ENCODE measurements at regions not wholly inside any gene's neighbourhood (a gene's known extent, or its start where the extent isn't known, plus 50 kb on each side); places are given as distances from the start of the nearest gene placed in this dataset.
"Not testable (repeated sequence)": the region's sequence is repeated elsewhere in the genome, so short reads cannot be mapped to it uniquely, and the experiment has no call there.

DNA sequence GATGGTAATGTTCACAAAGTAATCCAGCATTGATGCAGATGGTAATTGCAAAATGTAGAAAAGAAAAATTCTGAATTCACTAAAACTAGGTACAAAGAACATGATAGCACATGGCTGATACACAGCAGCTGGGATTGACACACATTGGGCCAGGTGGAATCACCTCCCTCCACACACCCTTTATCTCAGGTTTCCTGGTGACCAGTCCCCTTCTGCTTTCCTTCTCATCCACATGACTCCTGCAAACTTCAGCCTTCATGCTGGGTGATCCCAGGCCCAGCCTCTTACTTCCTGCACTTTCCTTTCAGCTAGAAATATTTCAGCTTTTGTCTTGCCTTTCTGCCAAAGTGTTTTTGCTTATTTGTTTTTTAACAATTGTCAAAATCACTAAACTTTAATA is 246.9 kb downstream of the LNPK start:
- no peak for DNase-seq

DNA sequence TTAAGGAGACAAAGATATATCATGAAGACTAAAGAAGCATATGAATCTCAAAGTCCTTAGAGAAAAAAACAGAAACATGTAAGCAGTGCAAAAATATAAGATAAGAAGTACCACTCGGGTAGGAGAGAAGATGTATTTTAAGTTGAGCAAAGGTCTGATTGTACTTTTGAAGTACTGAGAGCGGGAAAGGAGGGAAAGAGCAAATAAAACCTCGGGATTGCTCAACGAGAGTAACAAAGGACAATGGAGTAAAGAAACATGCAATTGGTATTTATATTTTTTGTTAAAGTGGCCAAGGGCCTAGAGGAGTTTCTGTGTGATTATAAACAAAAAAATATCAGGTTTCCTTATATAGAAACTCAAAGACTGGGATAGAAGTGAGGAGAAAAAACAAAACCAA is 251.9 kb downstream of the LNPK start:
- no peak for DNase-seq

DNA sequence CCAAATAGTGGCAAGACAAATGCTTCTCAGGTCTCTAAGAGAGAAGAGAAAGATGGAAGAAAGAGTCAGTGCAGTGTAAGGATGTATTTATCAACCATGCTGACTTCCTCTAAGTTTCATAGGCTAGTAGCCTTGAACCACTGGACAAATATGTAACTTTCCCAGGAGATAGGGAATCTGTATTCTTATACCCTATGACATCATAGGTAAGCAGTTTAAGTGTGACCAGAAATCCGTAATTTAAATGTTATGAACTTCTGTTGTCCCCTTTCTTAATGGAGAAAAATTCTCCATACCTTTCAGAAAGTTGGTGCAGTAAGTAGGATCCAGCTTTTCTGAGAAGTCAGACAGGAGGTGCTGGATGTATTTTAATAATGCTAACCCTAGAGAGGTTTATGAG is 256.2 kb downstream of the LNPK start:
- DNase-seq: no peak

DNA sequence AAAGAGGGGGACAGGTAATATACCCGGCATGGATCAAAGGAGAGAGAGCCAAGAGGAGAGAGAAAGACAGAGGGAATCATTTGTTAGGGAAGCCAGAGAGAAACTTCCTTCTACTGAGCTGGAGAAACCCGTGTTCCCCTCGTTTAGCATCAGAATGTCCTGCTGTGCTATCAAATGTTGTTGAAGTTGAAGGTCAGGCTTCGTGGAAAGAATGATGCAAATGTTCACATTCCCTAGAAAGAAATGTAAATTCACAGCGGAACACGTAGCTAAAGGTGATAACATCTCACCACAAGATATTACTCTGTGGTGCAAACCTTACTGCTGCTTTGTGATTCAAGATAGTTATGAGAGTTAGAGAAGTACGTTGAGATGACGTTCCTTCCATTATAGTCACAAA is 258.1 kb downstream of the LNPK start:
- no peak for DNase-seq

DNA sequence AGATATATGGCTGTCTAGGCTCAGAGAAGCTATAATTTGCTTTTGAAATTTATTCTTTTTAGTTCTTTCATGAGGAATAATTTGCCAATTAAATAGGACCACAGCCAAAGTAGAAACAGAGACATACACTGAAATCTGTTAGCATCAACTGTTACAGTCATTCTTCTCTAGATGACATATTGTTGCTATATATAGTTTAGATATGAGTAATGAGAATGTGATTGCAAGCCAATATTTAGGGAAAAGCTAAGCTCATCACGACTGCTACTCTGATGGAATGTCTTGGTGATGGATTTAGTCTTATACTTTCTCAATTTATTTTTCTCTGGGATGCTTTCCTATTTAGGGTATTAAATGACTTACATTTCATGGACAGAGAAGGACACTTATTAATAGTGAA is 259.1 kb downstream of the LNPK start:
- no peak for DNase-seq

DNA sequence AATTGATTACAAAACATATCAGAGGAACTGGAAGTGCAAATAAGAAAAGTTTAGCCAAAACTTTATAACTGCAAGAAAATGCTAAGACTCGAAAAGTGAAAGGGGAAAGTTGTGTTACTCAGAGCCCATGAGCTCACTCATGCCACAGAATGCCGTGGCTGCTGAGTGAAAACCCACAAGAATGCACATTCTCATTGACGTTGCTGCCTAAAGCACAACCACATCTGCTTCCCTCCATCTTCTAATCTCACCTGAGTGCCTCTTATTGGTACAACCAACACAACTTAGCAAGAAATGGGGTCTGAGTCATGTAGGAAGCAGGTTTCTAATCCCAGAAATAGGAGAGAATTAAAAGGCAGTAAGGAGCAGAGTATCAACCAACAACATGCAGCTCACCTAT is 259.7 kb downstream of the LNPK start:
- DNase-seq: no peak

DNA sequence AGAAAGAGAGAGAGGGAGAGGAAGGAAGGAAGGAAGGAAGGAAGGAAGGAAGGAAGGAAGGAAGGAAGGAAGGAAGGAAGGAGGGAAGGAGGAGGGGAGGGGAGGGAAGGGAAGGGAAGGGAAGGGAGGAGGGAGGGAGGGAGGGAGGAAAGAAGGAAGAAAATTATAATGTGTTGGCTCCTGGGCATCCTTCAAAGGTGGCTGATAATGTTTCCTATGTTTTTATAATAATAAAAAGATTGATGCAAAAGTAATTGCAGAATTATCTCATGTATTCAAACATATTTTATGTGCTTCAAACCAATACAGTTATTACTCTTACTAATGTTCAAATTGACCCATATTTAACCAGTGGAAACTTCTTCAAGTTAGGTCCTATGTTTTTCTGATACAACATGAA is 260.9 kb downstream of the LNPK start:
- no peak for DNase-seq

DNA sequence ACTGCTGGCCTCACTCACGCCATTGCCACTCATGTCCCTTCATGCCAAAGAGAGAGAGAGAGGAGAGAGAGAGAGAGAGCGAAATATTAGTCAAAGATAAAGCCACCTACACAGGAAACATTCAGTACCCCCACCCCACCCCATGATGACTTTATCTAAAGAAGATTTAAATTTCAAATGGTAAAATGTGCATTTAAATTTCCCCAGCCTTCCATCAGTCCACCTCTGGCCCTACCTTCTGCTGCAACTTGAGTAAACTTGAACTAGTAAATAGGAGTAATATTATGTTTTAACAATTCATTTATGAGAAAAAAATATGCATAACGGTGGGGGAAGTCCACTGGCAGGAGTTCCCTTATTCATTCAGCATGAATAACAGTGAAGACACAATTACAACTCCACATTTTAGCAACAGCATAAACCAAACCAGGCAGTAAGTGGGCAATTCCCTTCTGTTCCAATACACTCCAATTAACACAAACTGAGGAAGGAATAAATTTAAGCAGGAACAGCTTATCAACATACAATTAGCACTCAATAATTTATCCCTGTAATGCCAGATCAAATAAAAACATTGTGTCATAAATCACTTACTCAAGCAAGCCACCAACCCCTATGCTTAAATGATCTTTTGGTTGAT is 264.2 kb downstream of the LNPK start:
- DNase-seq: no peak

DNA sequence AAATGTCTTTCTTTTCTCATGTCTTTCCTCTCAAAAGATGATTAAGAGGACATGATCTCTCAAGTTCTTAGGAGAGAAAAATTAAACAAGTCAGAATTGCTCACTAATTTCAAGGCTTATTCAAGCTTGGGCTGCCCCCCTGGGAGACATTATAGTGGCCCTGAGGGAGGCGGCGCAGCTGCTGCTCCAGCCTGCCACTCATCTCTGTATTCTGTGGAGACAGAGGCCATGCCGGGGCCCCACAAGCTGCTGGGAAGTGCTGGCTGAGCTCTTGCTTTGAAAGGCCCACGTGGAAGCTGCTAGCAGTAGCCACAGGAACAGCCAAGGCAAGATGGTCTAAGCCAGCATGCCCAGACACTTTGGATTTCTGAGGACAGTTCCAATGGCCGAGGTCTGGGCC is 267.4 kb downstream of the LNPK start:
- DNase-seq: no peak

DNA sequence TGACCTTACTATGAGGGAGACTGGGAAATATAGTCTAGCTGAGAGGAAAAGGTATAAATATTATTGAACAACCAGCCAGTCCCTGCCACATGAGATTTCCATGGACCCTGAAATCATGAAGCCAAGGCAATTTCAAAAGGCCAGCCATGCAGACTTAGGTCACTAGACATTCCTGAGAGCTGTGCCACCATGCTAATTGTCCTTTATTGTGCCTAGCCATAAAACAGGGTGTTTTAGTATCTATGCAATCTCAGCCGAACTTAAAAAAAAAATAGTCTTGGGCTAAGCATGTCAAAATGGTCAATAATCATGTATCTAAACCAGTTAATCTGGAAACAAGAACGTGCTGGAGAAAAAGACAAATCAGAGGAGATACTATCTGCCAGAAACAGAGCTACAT is 269.5 kb downstream of the LNPK start:
- no peak for DNase-seq

DNA sequence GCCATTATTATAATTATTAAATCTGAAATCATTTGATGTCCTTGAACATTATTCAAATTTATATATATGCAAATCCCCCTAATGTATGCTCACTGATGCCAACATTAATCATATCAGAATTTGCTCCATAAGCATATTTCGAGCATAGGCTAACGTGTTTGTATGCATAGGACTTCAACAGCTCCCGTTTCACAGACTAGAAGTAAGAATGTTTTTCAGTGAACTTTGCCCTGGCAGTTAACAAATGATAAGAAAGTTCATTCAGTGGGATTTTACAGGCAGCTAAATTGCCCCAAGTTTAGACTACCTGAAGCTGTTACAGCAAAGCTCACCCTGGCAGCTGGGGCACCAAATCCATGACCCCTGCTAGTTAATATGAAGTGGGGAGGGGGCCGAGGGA is 272.0 kb downstream of the LNPK start:
- no peak for DNase-seq

DNA sequence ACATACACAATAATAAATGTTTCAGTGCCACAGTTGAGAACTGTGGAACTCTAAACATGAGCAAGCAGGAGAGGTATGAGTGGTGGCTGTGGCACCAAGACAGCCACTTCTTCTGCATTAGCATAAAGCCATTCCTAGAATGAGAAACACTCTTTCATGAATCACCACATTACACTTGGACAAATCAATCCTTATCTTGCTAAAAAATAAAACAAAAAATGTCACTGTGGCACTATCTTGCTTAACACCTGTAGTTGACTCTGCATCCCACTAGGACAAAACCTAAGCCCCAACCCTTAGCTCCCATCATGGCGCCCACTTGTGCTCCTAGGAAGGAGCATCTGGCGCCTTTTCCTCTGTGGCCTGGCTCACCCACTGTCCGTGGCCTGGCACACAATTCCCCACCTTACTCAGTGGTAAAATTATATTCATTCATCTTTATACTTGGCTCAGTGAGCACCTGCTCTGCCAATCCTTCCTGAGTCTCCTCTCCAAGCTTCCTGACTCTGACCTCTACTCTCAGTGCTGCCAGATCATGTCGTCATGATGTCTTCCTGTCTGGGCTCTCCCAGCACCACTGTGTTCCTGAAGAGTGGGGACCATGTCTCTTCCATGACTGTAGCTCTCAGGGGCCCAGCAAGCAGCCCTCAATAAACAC is 272.9 kb downstream of the LNPK start:
- no peak for DNase-seq

DNA sequence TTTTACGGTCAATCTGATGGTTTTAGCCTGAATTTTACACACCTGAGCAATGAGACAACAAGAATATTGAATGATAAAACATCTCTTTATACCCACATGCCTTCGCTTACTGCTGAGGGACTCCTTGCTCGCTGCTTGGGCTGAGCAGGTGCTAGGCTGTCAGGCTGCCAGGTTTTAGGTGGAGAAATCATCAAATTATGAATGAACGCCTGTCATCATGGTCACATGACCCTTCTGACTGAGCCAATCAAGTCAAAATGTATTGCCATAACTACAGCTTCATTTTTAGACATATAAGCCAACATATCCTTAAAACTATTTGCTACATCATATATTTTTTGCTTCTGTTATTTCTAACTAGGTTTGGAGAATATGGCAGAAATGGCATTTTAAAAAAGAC is 274.0 kb downstream of the LNPK start:
- no peak for DNase-seq

DNA sequence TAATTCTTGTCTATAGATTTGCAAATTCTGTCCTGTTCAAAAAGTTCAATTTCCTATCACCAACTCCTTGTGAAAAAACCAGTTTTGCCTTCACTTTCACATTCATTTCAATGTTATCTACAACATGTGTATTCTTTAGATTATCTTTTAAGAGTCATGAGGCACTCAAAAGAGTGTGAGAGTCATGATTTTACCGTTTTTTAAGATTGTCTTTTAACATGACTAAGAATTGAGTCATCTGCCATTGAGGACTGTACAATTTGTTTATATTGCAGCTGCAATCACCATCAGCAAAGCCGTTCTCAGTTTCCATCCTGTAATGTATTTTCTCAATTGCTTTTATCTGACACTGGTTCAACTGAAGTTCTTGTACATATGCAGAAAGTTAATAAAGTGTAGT is 275.8 kb downstream of the LNPK start:
- no peak for DNase-seq

DNA sequence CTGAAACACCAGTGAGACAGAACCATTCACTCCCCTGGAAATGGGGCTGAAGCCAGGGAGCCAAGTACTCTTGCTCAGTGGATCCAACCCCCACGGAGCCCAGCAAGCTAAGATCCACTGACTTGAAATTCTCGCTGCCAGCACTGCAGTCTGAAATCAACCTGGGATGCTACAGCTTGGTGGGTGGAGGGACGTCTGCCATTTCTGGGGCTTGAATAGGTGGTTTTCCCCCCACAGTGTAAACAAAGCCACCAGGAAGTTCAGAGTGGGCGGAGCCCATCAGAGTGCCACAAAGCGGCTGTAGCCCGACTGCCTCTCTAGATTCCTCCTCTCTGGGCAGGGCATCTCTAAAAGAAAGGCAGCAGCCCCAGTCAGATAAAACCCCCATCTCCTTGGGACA is 292.8 kb downstream of the LNPK start:
- DNase-seq: no peak

DNA sequence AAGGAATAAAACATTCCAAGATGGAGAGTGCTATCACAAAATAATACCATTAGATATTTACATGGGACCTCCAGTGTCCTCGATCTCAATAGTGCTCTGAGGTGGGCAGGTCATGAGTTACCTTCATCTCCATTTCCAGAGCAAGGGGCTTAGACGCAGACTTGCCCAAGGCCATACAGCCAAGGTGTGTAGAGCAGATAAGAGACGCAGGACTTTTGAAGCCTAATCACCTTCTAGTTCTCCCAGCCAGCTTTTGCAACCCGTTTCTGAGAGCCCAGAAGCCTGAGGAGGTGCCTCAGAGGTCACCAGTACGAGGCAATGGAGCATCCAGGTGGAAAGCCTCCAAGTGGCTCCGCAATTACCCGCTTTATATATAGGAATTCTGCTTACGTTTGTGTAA is 294.7 kb downstream of the LNPK start:
- no peak for DNase-seq

DNA sequence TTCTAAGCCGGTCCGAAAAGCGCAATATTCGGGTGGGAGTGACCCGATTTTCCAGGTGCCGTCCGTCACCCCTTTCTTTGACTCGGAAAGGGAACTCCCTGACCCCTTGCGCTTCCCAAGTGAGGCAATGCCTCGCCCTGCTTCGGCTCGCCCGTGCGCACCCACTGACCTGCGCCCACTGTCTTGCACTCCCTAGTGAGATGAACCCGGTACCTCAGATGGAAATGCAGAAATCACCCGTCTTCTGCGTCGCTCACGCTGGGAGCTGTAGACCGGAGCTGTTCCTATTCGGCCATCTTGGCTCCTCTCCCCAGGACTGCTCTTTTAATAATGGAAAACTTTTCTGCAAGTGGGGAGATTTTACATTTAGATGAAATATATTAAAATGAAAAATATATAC is 297.5 kb downstream of the LNPK start:
- not testable (repeated sequence) for DNase-seq

DNA sequence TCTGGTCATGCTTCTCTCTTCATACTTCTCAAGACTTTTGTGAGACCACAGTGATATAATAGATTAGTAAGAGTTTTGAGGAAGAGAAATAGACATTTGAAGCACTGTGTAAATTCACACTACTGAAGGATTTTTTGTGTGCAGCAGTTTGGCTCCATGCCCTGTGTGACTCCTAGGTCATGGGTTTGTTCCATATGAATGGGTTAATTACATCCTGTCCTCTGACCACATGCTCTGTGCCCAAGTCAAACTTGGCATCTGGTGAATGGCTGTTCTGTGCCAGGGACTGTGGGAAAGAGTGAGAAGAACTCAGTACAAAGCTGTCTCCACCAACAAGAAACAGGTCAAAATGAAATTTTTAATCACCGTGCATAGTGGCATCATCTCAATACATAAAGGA is 304.0 kb downstream of the LNPK start:
- no peak for DNase-seq

DNA sequence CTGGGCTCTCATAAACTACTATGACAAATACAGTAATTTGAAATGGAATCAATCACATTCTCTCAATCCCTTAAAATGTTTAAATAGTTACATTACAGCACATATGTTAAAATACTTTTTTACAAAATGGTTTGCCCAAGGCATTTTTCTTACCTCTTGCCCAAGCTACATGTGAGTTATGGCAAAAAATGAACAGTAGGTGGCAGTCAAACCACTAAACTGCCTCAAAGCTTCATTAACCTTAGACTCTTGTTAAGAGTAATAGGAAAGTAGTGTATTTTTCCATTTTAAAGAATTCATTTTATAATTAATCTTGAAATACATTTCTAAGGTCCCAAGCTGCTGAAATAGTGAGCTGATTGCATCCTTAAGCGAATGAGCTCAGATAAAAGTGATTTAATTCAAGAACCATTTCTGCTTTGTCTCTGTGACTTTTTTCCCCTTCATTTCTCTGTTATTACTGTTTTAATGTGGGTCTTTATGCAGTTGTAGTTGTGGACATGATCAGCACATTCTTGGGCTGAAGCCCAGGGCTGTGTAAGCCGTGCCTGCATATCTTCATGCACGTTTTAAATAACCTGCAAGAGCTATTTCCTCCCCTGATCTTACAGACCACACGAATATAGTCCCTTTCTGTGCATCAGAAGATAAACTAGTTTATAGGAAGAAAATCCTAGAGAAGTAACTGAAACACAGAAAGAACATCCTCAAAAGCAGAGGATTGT is 311.8 kb downstream of the LNPK start:
- peak in 2 of 5 donors; percentile 6 to 35 for DNase-seq

DNA sequence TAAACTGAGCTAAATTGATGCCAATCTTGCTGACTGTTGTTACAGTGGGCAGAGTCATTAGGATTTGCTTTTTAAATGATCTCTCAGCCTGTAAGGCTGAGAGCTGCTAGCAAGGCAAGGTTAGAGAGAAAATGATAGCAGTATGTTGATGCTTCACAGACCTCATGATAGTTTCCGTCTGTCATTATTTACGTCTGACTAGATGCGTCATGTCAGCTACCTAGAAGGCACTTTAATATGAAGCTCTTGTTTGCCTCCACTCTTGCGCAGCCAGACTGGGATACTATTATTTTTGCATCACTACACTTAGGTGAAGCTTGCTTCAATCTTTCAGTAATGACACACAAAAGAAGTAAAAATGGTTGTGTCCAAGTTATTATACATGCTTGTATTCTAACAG is 313.8 kb downstream of the LNPK start:
- DNase-seq: no peak

DNA sequence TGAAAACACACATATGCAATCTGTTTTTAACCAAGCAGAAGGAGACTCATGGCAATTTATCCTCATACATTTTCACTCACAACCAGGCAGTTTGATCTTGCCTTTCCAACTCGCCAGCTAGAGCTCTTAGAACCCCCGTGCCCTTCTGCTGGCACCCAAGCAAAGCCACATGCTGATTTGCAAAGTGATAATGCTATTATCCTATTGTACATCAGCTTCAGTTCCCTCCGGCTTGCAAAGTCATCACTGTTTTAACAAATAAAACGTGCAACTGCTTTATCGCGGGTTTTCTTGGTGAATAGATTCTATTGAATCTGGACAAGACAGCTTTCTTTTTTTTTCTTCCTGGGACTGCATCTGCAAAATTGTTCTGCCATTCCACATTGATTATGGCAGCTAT is 314.6 kb downstream of the LNPK start:
- no peak for DNase-seq

DNA sequence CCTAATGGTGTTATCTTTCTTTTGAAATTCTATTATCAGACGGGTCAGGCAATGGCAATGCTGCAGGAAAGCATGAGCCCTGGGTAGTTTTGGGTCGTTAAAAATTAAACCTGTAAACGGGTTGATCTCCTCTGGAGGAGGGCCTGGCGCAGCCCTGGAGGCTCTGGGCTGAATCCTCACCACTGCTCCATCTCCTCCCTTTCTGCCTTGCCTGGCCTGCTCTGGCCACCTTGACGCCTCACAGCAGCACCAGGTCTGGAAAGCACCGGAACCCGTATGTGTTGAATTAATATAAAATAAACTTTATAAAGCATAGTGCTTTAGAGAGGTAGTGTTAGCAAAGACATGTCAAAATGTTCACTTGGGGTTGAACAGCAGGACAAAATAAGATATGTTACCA is 316.1 kb downstream of the LNPK start:
- no peak for DNase-seq

DNA sequence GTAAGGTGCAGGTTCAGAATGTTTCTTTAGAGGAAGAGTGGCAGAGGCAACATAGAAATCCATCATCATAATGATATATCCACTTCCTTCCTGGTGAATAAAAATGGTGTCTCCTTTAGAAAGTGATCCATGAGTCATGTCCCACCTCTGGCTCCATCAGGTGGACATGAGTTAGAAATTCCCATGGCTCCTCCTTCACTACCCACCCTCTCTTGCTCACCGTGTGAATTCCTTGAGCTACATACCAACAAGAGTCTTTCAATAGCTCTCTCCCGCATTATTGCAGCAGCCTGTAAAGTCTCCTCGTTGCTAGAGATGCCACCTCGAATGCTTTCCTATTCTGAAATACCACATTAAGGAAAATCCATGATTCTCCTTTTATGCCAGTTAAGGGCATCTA is 317.6 kb downstream of the LNPK start:
- DNase-seq: no peak

DNA sequence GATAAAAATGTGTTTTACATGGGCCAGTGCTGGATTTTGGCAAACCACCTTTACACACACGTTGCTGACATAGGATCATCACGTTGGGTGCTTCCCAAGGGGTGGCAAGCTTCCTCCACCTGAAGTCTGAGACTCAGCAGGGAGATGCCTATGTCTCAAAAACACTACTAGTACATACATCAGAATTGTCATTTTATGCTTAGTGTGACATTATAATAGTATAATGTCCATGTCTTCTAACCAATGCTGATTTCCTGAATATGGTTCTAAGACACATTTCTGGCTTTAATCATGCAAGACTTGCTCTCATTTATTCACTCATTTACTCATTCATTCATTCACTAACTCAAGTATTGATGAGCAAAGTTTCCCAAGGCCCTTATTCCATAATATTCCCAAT is 322.3 kb downstream of the LNPK start:
- no peak for DNase-seq

DNA sequence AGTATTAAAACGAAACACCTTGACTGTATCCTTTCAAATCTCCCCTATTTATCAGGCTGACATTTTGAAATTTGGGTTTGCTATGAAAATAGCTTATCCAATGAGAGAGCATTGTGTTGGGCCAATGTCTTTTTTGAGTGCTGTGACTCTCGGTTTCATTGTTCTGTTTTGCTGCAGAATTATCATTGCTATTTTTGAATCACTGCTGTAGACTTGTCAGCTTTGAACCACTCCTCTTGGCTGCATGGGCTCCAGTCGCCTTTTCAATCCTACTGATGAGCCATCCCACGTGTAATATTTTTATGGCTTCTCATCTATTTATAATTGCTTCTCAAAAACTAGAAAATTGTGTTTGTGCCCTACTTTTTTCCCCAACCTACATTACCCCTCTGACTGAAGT is 322.8 kb downstream of the LNPK start:
- DNase-seq: no peak
